ENCODE measurements at regions not wholly inside any gene's neighbourhood (a gene's known extent, or its start where the extent isn't known, plus 50 kb on each side); places are given as distances from the start of the nearest gene placed in this dataset.
"Not testable (repeated sequence)": the region's sequence is repeated elsewhere in the genome, so short reads cannot be mapped to it uniquely, and the experiment has no call there.

DNA sequence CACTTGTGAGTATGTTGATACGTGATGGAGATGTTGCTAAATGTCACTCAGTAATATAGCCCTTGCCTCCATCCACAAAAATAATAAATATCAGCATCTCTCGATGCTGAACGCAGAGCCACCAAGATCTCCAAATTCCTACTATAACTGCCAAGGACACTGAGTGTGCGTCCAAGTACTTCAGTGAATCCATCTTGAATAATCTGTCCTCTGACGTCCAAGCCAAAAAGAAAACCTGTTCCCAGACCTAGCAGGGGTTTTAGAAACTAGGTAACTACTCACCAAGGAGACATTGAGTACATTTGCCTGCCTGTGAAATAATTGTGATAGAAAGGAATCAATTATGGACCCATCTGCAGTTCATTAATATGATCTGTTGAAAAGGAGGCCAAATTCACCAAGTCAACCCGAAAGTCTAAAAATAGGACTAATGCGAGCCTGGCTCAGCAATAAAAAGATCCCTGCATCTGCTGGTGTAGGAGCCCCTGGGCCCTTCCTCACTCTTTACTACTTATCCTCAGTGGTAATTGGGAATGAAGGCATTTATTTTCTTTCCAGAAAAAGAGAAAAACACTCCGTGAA, 226.9 kb upstream of the IRF2BP2 start:
- no peak for DNase-seq

DNA sequence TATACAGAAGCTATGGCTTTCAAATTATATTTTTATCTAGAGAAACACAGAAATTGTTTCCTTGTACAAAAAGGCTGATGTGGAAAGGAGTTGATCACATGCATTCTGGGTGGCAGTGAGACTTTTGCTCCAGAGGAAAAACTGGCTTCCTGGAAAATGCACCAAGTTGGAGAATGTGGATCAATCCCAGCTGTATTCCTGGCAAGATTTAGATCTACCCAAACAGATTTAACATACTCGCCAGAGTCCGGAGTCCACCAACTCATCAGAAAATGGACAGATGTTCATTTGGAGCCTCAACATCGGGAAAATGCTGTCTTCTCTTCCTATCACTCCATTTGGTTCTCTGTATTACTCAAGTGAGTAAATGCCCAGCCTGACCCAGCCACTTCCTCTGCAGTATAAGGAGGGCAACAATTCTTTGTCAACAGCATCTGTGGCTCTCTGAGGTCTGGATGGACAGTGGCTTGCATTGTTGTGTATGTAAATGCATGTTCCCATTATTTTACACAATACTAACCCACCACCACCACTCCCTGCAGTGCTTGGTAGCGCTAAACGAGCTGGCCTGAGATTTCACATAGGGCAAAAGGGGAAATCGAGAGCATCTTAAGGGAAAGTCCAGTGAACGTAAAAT, 226.2 kb upstream of the IRF2BP2 start:
- DNase-seq = no peak

DNA sequence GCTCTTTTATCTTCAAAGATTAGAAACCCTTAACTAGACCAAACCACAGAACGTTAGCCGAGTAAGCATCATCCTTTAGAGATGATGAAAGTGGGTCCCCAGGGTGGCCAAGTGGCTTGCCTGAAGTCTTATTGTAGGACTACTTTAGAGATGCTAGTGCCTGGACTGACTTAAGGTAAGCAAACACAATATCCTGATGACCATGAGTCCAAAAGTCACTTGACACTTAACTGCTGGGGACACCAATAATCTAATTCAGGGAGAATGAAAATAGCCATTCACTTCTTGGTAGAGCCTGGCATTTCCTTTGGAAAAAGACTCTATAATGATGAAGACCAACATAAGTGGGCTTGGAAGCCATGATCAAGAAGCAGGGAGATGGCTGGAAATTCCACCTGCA, 225.3 kb upstream of the IRF2BP2 start:
- no peak for DNase-seq

DNA sequence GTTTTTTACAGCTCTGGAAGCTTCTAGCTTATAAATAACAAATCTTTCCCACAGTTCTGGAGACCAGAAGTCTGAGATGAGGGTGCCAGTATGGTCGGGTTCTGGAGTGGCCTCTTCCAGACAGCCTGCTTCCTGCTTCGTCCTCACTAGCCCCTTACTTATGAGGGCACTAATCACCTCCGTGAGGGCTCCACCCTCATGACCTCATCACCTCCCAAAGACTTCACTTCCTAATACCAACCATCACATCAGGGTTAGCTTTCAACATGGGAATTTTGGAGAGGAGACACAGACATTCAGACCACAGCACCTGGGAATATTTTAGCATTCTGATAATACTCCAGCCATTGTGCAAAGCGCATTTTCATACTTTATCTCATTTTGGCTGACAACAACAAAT, 223.7 kb upstream of the IRF2BP2 start:
- no peak for DNase-seq

DNA sequence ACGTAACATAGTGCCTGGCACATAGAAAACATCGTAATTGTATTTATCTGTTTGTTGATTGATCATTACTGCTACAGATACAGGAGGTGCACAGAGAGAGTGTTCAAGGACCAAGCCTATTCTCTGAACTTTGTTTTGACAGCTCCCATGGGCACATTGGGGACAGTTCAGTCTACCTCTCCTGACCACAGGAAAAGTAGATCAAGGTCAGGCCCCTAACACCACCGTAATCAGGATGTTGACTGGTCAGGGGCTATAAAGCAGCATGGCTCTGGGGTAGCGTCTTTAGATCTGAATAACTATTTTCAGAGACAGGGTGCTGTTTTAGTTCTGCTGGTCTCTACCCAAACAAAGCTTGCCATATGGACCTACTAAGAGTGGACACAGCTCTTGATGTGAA, 223.1 kb upstream of the IRF2BP2 start:
- no peak for DNase-seq

DNA sequence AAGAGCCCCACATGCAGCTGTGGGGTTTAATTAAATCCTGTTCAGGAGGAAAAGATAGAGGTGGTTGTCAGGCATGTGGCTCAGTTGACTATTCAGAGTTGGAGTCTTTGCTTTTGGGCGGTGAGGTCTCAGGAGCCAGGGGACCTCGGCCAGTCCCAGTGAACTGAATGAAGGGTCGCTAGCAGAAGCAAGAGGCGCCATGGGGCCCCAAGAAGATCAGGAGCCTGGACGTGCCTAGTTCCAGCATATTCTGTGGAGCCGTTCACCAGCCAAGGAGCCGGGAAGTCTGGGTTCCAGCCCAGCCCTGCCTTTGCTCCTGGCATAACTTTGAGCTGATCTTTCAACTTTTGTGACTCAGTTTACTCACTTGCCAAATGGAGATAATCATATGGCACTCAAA, 217.7 kb upstream of the IRF2BP2 start:
- no peak for DNase-seq

DNA sequence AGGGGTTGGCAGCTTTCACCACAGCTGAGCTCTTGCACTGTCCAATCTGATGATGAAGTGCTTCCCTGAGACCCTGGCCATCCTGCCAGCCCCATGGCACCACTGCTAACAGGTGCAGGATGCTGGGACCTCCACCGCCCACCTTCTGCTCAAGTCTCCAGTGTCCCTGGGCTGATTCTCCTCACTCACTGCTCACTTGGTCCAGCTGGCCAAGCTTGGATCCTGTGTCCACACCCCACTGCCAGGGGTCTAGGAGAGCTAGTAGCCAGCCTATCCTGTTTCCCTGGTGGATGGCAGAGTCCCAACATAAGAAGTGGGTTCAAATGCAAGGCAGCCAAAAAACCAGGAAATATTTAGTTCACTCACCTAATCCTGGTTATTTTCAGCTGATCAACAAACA, 217.2 kb upstream of the IRF2BP2 start:
- DNase-seq = no peak

DNA sequence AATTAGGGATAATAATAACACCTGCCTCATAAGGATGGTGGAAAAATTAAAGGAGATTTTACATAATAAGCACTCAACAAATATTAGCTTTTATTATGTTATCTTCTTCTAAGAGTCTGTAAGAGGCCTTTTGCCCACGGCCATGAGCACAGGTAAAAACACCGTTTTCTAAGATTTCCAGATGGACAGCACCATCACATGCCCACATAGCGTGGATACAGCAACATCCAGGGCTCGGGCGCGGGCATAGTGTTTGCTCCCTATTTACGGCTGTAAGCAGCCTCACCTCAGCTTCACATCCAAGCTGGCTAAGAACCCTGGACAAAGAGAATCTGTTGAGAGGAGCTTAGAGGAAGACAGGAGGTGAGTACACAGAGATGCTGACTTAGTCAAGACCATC, 216.4 kb upstream of the IRF2BP2 start:
- DNase-seq = no peak

DNA sequence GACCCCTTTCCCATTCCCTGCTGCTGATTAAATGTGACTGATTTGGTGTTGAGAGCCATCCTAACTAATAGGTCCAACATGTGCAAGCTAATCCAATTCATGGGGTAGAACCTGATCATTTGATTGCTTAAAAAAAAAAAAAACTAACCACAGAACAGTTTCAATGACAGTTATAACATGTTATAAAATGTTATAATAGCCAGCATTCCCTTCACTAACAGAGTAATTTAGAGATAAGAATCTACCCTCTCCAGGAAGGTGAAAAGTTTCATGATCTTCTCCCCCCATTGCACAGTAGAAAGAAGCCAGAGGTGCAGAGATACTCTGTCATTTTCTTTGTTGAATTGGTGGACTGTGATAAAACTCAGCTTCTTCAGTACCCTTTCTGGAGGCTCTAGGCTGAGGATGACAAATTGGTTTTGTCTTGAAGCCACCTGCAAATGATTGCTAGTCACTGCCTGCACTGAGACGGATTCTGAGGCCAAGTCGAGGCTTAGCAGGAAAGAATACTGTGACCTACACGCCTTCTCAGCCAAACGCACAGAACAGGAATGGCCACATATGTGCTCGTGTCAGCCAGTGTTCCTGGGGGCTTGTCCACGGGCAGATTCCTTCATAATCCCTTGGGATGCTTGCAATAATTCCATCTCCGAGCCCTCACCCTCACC, 215.7 kb upstream of the IRF2BP2 start:
- DNase-seq = no peak

DNA sequence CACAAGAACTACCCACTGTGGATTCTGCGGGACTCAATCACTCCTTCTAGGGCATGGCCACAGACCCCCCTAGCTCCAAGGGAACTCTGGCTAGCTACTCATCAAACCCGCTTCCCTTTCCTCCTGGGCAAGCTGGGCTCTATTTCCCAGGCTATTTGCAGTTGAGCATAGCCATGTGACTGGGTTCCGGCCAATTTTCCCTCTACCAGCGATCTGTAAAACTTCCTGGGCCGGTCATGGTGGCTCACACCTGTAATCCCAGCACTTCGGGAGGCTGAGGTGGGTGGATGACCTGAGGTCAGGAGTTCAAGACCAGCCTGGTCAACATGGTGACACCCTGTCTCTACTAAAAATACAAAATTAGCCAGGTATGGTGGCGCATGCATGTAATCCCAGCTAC, 214.9 kb upstream of the IRF2BP2 start:
- DNase-seq = not testable (repeated sequence)

DNA sequence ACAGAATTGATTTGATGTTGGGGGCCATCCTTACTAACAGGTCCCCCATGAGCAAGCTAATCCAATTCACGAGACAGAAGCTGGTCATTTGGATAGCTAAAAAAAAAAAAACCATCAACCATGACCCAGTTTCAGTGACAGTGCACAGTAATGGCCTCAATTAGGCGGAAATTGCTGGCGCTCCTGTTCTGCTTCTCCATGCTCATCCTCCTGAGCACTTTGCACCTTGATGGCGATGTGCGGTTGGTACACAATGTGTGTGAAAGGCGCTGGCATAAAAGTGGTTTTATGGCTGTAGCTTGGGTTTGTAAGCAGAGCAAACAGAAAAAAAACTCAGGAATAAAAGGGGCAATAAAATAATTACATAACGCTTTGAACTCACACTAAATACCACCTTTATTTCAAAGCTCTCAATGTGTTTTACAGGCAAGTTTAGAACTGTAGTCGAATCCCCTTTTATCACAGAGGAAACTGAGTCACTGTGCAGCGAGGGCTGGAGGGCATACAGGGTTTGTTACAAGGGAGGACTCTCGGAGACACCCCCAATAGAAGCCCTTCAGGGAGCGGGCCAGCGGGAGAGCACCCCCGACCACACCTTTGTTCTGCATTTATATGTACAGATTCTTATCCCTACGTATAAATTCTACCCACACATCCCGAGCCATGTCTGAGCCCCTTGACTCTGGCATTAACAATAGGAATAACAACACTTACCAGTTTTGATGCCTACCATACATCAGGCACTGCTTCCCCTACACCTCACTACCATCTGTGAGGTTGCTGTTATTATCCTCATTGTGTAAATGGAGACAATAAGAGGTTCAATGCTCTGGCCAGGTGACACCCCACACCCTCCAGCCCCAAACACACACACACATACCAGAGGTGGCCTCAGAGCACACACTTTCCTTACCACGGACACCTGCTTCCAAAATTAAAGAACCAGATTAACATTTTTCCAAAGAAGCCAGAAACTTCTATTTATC, 213.5 kb upstream of the IRF2BP2 start:
- DNase-seq = no peak

DNA sequence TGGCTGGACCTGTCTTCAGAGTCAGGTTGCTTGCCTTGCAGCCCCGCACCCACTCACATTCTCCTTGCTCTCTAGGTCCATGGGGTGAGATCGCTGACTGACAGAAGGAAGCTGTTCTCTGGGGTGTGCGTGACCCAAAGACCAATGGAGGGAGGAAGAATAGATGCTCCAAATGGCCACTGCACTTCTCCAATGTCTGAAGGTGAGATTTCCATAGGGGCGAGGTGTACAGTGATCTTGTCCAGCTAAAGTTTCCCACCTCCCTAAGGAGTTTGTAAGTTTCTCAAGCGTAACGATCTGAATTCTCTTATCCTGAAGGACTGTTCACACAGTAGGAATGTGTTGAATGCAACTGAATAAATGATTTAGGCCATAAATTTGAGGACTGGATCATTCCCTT, 211.9 kb upstream of the IRF2BP2 start:
- no peak for DNase-seq

DNA sequence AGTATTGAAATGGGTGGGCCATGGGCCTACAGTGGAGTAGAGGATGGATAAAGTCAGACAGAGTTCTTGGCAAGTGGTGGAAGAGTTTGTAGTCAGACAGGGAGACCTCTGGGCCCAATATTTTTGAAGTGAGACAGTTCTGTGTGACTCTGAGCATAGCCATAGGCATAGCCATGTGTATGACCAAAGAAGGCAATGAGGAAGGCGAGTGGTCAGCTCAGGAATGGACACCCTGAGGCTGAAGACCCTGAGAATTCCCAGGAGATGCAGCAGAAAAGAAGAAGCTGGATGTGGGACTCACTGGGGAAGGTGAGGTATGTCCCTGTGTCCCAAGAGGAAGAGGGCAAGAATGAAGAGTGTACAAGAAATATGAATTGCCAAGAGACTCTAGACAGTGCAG, 210.6 kb upstream of the IRF2BP2 start:
- no peak for DNase-seq

DNA sequence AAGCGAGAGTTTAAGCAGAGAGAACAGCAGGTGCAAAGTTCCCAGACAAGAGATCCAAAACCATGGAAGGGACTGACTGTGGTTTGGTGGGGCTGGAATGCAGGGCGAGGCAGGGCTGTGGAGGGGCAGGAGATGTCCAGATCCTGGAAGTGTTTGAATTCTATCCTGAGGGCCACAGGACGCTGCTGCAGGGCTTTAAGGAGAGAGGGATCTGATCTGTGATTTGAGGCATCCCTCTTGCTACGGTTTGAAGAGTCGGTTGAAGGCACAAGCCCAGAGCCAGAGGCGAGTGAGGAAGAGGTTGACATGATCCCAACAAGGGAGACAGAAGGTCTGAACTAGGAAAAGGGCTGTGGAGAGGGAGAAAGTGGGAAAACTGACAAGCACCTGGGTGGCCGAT, 209.9 kb upstream of the IRF2BP2 start:
- not testable (repeated sequence) for DNase-seq

DNA sequence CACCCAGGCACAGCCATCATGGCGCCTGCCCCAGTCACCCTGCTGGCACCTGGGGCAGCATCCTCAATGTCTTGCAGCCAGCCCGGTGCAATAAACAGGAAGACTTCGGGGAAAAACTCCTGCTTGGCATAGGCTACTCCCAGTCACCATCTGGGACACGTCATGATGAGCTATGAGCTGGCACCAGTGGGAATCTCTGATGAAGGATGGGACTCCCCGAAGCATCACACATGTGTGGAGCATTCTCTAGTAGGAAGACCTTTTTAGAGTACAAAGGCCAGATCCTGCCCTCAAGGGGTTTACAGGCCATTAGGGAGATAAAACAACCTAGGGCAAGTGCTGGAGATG, 208.0 kb upstream of the IRF2BP2 start:
- DNase-seq = not testable (repeated sequence)

DNA sequence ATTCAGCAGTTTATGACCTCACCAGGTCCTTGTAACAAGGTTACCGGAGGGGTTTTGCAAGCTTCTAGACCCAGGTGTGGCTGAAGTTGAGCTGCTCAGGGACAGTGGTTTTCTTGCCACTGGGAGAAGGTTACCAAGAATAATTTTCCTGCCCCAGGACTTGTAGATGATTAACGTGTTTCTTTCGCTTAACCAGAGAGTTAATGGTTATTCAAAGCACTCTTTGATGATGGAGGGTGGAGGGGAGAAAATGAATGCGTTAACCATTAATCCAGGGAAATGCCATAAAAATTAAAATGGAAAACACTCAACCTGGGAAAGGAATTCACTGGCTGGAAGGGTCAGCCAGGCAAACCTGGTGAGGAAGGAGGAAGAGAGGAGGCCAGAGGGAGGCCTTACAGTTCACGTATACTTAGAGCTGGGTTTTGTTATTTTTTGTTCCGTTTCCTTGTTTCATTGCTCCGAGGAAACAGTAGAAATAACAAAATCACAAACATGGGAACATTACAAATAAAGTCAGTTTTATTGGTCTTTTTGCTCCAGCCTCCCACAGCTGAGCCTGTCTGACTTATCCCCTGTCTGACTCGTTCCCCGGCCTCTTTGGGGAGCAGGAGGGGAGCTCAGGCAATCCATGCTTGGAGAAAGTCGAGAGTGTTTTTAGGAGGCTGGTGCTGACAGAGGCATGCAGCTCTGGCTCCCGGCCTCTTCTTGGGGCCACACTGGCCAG, 207.5 kb upstream of the IRF2BP2 start:
- not testable (repeated sequence) for DNase-seq

DNA sequence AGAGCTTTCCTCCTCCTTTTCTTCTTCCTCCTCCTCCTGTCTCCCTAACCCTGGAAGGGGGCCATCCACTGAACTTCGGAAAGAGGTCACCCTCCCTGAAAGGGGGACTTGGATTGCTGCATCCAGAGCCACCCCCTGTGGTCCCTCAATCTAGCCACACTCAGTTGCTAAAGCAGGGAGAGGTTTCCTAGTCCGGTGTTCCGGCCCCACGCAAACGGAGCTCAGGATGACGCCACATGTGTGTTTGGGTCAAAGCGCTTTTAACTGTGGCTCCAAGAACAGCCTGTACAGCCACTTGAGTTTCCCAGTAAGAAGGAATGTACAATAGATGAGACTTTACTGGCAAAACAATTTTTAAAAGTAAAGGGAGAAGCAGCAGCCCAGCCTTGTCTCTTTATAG, 206.9 kb upstream of the IRF2BP2 start:
- DNase-seq = not testable (repeated sequence)

DNA sequence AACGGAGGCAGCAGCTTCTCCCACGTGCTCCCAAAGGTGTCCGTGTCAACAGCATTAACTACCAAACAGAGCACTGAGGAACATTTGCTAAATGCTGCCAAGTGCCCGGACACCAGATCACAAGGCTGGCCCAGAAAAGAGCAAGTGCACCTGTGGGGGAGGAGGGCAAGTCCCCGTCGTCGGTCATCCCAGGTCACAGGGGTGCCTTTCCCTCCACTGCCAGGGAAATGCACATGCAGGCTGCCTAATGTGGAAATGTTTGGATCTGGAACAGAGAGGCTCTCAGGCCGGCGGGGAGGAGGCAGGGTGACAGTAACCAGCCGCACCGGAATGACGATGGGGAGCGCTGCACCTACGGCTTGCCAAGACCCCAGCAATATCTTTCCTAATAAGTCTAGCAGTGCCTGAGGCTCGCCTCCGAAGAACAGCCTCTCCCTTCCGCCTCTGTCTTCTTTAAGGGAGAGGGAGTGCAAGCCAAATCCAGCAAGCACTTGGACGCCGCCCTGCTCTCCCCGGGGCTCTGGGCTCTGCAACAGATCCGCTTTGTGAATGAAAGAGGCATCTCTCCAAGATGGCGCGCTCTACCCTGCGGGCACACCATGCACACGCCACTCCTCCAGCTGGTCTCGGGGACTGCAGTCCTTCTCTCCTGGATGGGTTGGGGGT, 206.3 kb upstream of the IRF2BP2 start:
- not testable (repeated sequence) for DNase-seq

DNA sequence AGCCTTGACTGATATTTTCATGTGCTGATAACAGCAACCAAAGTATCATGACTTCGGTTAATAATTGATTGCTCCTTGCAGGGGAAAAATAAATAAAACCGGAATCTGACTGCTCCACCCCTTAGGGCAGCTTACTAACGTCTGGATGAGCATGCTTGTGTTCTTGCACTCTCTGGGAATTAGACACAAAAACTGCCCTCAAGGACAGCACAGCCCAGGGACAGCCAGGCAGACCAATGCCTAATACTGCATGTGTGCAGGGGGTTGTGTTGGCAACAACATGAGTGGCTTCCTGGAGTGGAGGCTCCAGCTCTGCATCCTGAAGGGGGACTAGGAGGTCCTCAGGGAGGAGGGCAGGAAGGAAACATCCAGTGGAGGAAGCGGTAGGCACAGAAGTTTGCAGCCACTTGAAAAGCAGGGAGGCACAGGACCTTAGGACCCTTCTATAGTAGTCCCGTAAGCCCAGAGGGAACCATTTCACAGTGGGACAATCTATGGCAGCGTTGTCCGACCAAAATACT, 205.4 kb upstream of the IRF2BP2 start:
- not testable (repeated sequence) for DNase-seq

DNA sequence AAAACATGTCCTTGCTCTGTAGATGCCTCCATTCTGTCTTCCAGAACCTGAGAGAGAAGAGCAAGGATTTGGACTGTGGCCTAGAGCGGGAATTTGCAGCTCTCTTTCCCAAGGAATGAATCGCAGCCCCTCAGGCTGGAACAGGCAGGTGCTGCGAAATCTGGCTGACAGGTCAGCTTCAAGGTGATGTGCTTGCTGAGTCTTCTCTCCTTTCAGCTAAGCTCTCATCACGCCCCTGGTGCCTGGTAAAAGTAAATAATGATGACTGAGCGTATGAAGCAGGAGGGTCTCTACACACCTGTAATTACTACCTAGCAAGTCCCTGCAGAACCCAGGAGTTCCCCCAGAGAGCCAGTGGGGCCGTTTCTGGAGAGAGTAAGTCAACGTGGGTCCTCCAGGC, 204.3 kb upstream of the IRF2BP2 start:
- DNase-seq = not testable (repeated sequence)

DNA sequence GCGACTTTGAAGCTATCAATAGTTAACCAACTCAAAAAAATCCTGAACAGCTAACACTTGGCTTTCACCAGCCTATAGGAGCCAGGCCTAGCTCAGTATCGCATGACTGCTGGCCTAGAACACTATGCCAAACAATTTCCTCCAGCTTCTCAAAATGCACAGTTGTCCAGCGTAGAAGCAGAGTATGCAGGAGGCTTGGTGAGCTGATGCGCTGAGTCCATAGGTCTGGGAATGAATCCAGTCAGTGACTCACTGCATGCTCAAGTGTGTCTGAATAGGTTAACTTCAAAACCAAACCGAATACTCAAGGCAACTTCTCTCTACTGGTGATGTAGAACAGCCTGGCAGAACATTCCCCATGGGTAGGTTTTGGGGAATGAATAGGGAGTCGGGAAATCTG, 201.8 kb upstream of the IRF2BP2 start:
- DNase-seq = not testable (repeated sequence)

DNA sequence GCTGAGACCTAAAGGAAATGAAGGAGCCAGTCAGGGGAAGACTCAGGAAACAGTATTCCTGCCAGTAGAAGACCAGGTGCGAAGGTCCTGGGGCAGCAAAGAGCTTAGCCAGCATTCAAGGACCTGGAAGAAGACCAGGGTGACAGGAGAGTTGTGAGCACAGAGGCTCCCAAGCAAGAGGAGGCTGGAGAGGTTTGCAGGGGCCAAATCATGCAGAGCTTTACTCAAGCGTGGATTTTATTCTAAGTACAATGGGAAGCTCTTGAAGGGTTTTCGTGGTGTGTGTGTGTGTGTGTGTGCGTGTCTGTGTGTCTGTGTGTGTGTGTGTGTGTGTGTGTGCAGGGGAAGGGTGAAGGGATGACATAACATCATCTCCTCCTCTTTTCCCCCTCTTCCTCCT, 200.7 kb upstream of the IRF2BP2 start:
- not testable (repeated sequence) for DNase-seq

All from effector CD8-positive, alpha-beta T cell (primary cell).